ENCODE measurements at regions not wholly inside any gene's neighbourhood (a gene's known extent, or its start where the extent isn't known, plus 50 kb on each side); places are given as distances from the start of the nearest gene placed in this dataset.
"Not testable (repeated sequence)": the region's sequence is repeated elsewhere in the genome, so short reads cannot be mapped to it uniquely, and the experiment has no call there.

DNA sequence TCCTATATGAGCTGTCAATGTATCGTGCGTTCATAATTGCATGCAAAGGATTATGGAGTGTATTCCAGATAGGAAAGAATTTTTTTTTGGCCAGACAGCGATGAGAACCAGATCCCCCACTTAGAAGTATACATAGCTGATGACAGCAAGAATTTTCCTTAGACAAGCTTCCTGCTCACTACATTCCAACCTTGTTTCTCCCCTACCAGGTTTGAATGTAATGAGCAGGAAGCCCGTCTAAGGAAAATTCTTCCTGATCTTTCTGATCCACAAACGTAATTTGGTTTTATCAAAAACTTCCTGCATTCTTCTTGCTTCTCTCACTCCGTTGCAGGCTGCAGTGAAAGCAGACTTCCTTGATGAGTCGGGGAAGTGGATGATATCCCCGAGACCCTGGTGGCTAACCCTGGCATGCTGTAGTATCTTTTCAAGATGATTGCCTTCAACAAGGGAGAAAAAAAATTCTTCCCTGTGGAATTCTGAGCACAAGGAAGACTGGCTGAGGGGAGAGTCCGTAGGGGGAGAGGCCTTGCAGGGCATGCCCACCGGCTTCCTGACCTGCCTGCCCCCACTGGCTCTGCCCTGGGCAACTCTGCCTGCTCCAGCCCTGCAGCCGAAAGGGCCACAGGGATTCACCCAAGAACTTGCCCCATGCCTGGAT is 243.1 kb downstream of the TLE3 start:
- DNase-seq, result no peak

DNA sequence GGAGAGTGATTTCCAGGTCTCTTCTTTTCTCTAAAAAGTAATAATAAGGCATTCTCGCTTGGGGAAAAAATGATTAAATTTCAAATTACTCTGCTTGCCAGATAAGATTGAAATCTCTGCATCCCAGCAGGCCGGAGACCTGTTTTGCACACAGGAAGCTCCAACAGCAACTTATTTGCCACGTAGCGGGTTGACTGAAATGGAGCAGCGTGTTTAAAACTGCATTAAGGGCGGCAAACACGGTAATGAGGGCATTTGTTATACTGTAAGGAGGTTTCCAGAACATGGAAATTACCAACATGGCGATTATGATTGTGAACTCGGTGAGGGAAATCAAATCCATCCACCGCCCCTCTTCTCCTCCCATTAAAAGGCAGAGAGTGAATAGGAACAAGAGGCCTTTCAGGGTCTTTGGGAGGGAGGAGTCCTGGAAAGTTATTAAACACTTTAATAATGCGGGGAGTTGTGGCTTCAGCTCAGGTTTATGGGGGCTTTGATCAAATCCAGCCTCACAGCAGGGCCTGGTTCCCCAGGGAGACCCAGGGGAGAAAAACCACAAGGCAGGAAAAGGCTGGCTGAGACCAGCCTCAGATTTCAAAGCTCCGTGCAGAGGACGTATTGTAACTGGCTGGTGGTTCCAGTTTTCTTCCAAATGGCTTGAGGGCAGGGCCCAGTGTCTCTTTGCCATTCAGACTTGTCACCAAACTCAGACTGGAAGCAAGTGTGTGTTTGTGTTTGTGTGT is 242.3 kb downstream of the TLE3 start:
- DNase-seq, result no peak

DNA sequence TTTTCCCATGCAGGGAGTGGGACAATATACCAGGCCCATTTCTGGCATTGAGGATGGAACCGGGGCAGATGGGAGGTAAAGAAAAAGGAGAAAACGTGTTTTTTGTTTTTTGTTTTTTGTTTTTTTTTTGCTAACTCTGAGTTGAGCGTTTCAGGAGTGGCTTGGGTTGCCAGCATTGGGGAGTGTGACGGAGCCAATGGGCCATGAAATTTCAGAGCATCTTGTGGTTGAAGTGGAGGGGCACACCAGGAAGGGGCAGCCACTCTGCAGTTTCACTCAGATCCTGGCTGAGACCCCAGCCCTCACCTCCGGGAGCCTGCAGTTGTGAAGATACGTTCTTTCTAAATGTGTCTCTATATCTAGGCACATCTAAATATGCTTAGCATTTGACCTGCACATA is 240.5 kb downstream of the TLE3 start:
- no peak for DNase-seq

DNA sequence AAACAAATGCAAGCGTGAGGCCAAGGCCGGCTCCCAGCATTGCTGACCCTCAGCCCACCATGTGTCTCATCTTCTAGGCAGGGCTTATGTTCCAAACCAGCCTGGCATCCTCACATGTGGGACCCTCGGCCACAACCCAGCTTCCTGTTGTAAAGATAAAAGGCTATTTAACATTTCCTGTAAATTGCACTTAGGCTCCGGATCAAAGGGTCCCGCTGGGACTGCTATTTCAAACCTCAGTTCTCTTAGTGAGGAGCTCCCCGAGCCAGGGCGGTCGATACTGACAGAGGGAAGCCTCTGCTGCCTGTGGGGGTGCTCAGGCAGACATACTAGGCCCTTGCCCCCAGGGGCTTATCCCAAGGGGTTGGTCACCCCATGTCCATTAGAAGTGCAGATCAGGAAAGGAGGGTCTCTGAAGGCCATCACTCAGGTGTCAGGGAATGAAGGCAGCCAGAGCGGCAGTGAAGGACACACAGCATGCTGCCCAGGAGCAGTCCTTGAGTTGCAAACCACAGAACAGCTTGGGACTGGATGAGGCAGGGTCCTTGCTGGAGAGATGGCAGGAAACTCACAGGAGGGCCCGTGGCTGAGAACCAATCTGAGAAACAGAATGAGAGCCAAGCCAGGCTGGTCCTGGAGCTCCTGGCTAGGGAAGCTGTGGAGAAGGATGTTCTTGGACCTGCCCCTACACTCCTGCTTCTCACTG is 239.9 kb downstream of the TLE3 start:
- no peak for DNase-seq

DNA sequence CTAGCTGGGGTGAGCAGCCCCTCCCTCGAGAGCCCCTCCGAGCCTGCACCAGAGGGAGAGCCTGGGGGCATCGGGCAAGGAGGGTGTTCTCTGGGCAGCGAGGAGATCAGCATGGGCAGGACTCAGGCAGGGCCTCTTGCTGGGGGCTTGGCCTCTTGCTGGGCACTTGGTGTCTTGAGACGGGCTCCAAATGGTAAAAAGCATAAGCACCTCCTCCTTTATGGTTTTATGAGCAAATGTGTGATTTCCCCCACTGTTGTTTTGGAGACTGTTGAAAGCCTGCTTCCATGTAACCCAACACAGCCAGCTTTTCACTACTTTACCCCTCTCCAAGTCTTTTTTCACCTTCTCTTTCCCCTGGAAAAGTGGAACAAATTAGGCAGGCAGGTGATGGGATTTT is 239.3 kb downstream of the TLE3 start:
- DNase-seq, result no peak

DNA sequence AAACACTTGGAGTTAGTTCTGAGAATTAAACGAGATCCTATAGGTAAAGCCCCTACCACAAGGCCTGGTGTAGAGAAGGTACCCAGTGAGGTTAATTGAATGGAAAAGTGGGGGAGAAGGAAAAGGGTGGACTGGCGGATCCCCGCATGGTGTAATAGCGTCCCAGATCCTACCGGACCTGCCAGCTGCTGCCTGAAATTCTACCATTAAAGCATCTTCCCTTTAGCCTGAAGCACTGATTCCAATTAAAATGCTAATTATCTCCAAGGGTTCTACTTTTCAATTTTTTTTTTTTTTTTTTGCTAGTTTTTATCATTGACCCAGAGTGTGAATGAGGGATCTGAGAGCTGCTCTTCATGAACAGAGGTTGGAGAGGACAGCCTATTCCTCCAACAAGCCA is 237.9 kb downstream of the TLE3 start:
- no peak for DNase-seq

DNA sequence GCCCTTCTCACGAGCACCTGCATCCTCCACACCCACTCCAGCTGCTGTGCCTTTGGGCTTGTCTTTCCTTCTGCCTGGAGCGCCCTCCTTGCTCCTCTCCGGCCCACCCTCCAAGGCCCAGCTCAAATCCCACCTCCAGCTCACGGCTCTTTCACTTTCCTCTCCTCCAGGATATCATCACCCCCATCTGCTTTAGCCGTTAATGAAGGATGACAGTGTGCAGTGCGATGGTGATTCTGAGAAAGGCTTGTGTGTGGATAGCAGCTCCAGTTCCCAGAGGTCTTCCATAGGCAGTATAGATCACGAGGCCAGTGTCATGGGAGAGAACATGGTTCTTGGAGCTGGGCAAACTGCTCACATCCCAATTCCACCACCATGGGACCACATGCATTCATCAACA is 237.4 kb downstream of the TLE3 start:
- no peak for DNase-seq

DNA sequence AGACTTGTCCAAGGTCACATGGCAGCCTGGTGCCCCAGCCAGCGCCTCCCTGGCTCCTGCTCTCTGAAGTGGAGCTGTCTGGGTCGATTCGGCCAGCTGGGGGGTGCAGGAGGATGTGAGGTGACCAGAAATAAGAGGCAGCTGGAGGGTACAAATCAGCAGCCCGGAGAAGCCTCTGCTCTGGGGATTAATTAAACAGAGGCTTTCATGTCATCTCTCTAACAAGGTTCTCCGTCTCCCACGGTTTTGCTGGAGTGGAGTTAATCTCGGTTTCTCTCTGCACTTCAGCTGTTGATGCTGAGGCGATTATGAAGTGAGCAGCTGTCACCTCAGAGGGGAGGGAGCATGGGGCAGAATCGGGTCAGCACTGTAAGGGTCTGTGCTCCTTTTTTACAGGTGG is 236.8 kb downstream of the TLE3 start:
- DNase-seq, result no peak

DNA sequence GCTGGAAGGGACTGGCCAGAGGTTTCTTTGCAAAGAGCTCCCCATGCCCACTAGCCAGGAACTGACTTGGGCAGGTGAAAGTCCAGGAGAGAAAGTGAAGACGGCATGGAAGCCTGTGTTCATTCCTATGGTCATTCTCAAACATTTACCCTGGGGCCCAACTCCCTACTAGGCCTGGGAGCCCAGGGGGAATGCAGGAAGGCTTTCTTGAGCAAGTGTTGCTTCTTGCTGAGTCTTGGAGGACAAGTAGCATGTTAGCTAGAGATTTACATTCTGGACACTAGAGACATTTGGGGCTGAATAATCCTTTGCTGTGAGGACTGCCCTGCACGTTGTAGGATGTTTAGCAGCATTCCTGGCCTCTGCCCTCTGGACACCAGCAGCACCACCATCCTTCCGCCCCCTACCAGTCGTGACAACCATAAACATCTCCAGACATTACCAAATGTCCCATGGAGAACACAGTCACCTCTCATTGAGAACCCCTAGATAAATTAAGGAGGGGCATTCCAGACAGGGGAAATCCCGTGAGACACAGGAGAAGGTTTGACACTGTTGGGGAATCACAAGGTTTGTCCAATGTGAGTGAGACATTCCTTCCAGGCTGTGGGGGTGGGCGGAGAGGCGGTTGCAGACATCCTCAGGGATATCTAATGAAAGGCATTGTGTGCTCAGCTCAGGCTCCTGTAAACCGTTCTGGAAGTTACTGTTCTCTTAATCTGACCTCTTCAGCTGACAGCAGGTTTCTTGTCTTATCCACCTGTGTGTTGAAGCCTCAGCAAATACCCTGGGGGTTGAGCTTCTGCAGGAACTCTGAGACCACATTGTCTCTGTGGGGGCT is 236.2 kb downstream of the TLE3 start:
- no peak for DNase-seq

DNA sequence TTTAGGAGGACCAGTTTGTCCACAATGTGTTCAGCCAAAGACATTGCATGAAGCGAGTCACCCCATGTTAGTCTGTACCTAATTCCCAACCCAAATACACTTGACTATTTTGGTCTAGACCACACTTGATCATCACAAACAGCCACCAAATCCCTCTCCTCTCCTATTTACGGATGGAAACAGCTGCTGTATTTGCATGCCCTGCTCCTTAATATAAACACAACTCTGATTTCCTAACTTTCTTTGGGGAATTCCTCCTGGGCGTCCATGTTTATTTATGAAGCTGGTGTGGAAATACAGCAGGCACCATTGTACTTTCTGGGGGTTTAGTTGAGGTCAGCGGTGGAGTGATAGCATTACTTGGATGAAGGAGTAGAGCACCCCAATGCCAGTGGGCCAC is 235.2 kb downstream of the TLE3 start:
- DNase-seq, result no peak

DNA sequence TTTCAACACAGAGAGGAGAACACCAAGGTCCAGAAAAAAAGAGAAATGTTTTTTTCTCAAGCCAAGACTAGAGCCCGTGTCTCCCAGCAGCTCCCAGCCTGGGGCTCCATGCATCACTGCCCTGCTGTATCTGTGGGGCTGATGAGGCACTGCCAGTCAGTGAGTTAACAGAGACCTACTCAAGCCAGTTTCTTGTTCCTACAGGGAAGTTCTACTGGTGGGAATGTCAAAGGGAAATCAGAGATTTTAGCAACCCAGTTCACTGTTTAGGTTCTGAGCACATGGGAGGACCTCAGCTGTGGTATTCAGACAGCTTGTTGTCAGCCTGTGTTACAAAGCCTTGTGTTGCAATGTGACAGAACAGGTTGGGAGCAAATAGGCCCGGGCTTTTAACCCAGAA is 234.3 kb downstream of the TLE3 start:
- no peak for DNase-seq

DNA sequence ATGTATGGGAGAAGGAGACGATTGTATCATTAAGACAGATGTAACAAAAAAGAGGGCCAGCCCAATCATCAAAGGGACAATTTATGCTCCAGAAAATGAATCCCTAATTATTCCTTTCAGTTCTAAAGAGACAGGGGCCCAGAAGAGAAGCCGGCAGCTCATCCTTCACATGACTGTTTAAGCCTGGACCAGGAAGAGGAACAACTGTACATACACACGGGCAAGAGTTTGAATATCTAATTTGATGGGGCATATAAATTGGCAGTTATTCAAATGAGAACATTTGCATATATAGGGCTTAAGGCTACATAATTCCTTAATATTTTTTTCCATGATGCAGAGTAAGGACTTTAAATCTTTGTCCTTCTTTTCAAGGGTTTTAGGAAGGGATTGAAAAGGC is 232.3 kb downstream of the TLE3 start:
- DNase-seq, result no peak

DNA sequence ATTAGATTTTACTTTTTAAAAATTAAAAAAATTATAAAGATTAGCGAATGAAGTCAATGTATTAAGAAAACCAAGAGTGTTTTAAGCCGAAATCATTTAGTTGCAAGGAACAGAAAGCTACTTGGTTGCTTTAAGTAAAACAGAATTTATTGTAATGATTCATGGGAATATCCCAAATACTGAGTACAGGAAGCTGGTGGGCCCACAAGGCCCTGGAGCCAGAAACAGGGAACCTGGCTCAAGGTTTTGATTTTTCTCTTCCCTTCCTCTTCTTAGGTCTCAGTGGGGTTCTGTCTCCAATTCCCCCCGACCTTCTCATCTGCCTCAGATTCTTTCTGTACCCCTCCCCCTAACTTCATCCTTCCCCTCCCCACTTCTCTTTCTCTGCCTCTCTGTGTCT is 229.0 kb downstream of the TLE3 start:
- DNase-seq, result no peak

DNA sequence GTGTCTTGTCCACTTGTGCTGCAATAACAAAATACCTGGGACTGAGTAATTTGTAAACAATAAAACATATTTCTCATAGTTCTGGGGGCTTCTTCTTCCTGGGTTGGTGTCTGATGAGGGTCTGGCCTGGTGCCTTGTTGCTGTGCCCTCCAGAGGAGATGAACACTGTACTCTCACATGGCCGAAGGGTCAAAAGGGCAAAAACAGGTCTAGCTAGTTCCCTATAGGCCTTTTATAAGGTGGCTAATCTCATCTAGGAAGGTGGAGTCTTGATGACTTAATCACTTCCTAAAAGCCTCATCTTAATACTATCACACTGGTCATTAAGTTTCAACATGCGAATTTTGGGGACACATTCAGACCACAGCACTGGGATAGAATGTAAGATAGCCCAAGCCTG is 228.4 kb downstream of the TLE3 start:
- no peak for DNase-seq

DNA sequence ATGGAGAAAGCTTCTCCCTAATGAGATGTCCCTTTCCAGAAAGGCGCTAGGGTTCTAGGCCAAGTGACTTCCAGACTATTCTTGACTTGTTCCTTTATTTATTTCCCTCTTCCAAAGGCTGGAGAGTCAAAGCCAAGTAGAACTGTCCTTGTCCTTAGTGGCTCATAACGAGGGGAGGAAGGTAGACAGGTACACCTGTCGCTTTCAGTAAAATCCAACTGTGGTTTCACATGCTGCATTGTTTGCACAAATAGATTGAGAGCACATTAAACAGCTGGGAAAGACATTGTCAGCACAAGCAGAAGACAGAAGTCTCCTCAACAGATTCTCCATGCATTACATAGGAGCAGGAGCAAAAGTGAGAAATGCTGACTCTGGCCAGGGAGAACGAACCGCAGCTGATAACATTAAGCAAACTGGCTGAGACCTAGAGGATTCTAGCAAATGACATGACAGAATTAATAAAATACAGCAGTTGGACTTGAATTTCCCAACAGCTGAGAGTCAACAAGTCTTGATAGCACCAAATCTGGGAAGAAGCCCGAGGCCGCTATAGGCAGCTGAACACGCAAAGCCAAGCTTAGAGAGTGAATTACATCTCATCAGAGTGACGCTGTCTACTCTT is 227.7 kb downstream of the TLE3 start:
- peak; percentile 4 for DNase-seq

DNA sequence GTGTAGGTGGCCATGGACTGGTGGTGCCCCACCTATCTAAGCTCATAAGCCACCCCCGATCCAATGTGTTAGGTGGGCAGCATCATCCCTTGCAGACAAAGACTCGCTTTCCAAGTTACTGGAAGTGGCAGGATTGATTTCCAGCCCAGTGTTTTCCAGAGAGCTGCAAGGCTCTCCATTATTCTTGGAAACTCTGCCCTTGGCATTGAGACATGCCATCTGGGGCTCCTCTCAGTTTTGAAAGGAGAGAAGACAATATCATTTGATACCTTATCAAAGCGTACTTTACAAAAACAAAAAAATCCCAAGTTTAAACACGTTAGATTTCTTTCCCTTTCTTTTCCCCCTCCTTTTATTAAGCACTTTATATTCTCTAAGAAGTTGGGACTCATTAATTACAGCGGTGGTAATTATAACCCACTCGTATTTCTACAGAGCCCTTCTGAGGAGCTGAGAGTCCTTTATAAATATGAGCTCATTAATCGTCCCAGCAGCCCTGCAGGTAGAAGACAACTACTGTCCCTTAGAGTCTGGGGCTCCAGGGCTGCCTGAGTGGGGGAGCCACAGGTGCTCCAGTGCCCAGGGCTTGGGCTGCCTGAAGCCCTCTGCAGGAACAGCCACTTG is 226.1 kb downstream of the TLE3 start:
- DNase-seq, result no peak

DNA sequence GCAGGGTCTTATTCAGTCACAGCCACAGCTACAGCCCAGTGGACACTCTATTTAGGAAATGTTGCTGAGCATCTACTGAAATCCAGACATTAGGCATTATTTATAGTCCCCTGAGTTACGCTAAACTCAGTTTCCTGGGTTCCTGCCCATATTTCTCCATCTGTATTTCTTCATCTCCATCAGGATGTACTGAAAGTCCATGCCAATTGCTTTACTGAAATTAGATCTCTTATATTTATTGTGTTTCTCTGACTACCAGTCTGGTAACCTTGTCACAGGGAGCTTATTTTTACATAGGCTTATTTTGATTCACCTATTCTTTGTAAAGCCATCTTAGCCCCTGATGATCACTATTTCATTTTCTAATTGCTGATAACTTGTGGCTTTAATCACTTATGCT is 223.9 kb downstream of the TLE3 start:
- no peak for DNase-seq

DNA sequence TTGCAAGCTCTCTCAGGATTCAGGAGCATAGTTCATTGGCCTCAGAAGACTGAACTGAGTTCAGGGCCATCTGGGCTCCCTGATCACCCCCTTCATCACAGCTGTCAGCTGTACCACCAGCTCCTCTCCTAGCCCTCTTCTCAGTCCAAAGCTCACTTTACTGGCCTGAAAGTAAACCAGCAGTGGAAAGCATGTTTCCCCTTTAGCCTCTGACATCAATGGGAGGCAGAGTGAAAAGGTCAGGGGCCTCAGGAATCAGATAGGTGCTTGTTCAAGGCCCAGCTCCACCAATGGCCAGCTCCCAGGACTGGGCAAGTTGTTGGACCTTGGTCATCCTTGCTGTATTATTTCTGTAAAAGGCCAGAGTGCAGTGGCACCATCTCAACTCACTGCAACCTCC is 223.4 kb downstream of the TLE3 start:
- DNase-seq, result no peak

DNA sequence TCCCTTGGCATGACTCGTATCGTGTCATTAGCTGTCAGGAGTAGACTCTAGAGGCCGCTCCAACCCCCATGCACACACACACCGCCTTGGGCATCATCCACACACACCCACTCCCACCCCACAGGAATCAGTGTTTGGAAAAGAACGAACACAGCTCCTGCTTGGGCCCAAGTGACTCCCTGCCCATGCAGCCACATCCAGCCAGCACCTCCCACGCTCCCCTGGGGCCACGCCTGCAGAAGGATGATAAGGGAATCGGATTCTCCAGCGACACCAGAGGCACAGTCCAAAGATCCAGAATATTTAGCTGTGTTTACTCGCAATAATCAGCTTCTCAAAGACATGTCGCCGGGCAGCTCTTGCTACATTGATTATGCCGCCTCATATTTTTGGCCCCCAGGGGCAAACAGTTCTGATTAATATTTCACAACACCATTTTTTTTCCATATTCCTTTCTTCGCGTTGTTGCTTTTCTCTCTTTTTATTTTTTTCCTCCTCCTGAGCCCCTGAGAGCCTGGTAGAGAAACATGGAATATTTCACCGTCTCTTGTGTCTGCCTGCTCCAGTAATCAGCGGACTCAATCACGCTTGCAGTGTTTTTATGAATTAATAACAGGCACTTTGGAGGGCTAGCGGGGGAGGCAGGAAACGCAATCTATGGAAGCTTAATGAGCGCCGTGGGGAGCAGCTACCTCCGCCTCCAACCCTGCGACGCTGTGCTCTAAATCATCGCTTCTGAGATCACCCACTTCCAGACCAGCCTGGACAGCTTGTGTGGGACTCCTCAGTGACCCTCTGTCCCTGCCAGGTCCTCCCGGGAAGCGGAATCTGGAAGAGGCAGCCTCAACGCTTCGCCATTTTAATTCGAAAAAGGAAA is 221.4 kb downstream of the TLE3 start:
- DNase-seq, result no peak

DNA sequence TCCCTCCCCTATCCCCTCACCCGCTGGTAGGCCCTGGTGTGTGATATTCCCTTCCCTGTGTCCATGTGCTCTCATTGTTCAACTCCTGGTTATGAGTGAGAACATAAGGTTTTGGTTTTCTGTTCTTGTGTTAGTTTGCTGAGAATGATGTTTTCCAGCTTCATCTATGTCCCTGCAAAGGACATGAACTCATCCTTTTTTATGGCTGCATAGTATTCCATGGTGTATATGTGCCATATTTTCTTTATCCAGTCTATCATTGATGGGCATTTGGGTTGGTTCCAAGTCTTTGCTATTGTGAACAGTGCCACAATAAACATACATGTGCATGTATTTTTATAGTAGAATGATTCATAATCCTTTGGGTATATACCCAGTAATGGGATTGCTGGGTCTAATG is 217.8 kb downstream of the TLE3 start:
- not testable (repeated sequence) for DNase-seq

DNA sequence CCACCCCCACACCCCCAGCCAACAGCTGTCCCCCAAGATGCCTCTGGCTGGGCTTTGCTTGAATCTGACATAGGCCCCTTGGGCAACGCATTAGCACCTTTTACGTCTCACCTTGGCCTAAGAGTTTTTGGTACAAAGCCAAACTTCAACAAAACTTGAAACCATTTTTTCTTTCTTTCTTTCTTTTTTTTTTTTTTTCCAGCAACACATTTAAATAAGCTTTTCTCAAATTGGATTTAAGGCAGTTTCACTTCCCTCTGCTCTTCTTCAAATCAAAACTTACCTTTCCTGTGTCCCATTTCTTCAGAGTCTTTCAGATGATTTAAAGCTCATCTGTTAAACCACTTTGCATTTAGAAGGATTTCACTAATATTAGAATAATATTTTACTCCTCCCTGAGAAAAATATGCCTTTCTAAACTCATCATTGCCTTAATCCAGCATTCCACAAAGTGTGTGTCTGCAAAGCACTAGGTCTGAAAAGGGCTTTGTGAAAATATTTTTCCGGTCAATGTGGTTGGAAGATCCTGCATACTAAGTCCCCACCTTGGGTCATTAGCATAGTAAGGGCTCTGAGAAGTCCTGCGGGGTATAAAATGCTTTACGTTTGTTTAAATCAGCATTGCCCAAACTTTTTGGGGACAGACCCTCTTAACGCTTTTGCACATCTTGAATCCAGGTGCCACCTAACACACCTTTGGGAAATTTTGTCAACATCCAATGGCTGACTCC is 217.0 kb downstream of the TLE3 start:
- DNase-seq, result no peak

All from NCI-H2029 treated with DMSO at 0.1 percent for 48 hours (cell line).